OCI-LY3 (cell line): ENCODE measurements at regions not wholly inside any gene's neighbourhood (a gene's known extent, or its start where the extent isn't known, plus 50 kb on each side); places are given as distances from the start of the nearest gene placed in this dataset.

Experiments used
- EZH2phosphoT487 ChIP-seq: fragments of 200-600 bp; shearing (Covaris generic); IDR thresholded peaks from 2 replicates; pipeline ENCODE4 v1.6.1; 2018; ENCODE audit warnings: antibody characterized with exemption, mixed run types, low read depth
- TF ChIP-seq, protein P1 (sequence below): fragments of 200-600, 300-600 bp; sonication (generic); IDR thresholded peaks from 2 replicates; pipeline ENCODE4 v1.5.1; 2014; ENCODE audit warnings: antibody characterized with exemption, low read length, low read depth

DNA sequence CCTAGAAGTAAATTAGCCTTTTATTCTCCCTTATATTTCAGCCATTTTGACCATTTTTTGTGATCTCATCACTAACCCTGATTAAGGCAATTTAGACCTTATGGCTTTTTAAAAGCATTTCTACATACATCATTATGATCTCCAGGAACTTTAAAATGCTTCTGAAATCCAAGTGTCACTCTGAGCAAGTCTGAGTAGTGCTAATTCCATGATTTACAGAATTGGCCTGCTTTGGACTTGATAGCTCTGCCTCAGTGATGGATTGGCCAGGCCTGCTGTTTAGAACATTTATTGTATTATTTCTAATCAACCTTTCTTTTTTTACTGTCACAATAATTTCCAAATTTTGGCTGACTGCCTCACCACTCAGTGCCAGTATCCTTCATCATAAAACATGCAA, 116.4 kb downstream of the KCNA4 start:
- TF ChIP-seq, protein P1, sequence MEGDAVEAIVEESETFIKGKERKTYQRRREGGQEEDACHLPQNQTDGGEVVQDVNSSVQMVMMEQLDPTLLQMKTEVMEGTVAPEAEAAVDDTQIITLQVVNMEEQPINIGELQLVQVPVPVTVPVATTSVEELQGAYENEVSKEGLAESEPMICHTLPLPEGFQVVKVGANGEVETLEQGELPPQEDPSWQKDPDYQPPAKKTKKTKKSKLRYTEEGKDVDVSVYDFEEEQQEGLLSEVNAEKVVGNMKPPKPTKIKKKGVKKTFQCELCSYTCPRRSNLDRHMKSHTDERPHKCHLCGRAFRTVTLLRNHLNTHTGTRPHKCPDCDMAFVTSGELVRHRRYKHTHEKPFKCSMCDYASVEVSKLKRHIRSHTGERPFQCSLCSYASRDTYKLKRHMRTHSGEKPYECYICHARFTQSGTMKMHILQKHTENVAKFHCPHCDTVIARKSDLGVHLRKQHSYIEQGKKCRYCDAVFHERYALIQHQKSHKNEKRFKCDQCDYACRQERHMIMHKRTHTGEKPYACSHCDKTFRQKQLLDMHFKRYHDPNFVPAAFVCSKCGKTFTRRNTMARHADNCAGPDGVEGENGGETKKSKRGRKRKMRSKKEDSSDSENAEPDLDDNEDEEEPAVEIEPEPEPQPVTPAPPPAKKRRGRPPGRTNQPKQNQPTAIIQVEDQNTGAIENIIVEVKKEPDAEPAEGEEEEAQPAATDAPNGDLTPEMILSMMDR = no peak
- TF ChIP-seq EZH2phosphoT487 = no peak
